MM.1S (cell line): ENCODE measurements at regions not wholly inside any gene's neighbourhood (a gene's known extent, or its start where the extent isn't known, plus 50 kb on each side); places are given as distances from the start of the nearest gene placed in this dataset.

Experiments used
- DNase-seq: peaks from one replicate; pipeline ENCODE4 v3.0.0-alpha.2; 2015
- H2AFZ ChIP-seq: fragments of 300-600 bp; sonication (generic); 2 replicates; pipeline ENCODE4 v1.6.0; 2016; ENCODE audit warnings: antibody characterized with exemption, low read length
- H3F3A ChIP-seq: fragments of 300-600 bp; sonication (generic); 2 replicates; pipeline ENCODE4 v1.6.1; 2016; ENCODE audit warnings: mild to moderate bottlenecking, antibody characterized with exemption, low read length, moderate library complexity, mixed read lengths; ENCODE audit not compliant: insufficient read depth
- H3K27ac ChIP-seq: fragments of 300-600 bp; sonication (generic); 2 replicates; pipeline ENCODE4 v1.5.1; 2016; ENCODE audit warnings: mild to moderate bottlenecking, low read length
- H3K27me3 ChIP-seq: fragments of 300-600 bp; sonication (generic); replicated peaks from 2 replicates; pipeline ENCODE4 v1.6.0; 2016; ENCODE audit warnings: low read length; ENCODE audit not compliant: insufficient read depth
- H3K36me3 ChIP-seq: fragments of 300-600 bp; sonication (generic); replicated peaks from 2 replicates; pipeline ENCODE4 v1.6.1; 2016; ENCODE audit warnings: mild to moderate bottlenecking, low read length, mixed read lengths; ENCODE audit not compliant: insufficient read depth
- H3K4me1 ChIP-seq: fragments of 300-600 bp; sonication (generic); 2 replicates; pipeline ENCODE4 v1.6.1; 2016; ENCODE audit warnings: low read length, mixed read lengths
- H3K4me2 ChIP-seq: fragments of 300-600 bp; sonication (generic); 2 replicates; pipeline ENCODE4 v1.6.0; 2016; ENCODE audit warnings: low read depth, low read length
- H3K4me3 ChIP-seq: fragments of 300-600 bp; sonication (generic); 2 replicates; pipeline ENCODE4 v1.5.1; 2016; ENCODE audit warnings: low read length, mixed read lengths
- H3K79me2 ChIP-seq: fragments of 300-600 bp; sonication (generic); 2 replicates; pipeline ENCODE4 v1.6.1; 2016; ENCODE audit warnings: mixed run types, low read length, mixed read lengths
- H3K9ac ChIP-seq: fragments of 300-600 bp; sonication (generic); 2 replicates; pipeline ENCODE4 v1.6.1; 2016; ENCODE audit warnings: low read length, mixed read lengths
- H3K9me2 ChIP-seq: fragments of 300-600 bp; sonication (generic); replicated peaks from 2 replicates; pipeline ENCODE4 v1.6.1; 2016; ENCODE audit warnings: mild to moderate bottlenecking, low read length, mixed read lengths; ENCODE audit not compliant: insufficient read depth
- H3K9me3 ChIP-seq: fragments of 300-600 bp; sonication (generic); replicated peaks from 2 replicates; pipeline ENCODE4 v1.6.1; 2016; ENCODE audit warnings: mild to moderate bottlenecking, low read length, mixed read lengths; ENCODE audit not compliant: insufficient read depth
- H4K20me1 ChIP-seq: fragments of 300-600 bp; sonication (generic); 2 replicates; pipeline ENCODE4 v1.6.1; 2016; ENCODE audit warnings: mild to moderate bottlenecking, low read length, moderate library complexity, mixed read lengths; ENCODE audit not compliant: insufficient read depth
- EZH2 ChIP-seq: fragments of 300-600 bp; sonication (generic); optimal IDR thresholded peaks from 2 replicates; pipeline ENCODE3; 2017; ENCODE audit warnings: low read depth, mild to moderate bottlenecking, antibody characterized with exemption, low read length, mixed read lengths
- EZH2phosphoT487 ChIP-seq: fragments of 300-600 bp; sonication (generic); IDR thresholded peaks from 2 replicates; pipeline ENCODE4 v1.6.1; 2018; ENCODE audit warnings: antibody characterized with exemption, low read length
- TF ChIP-seq, protein P1 (sequence below): fragments of 300-600 bp; sonication (generic); IDR thresholded peaks from 2 replicates; pipeline ENCODE4 v1.5.1; 2016; ENCODE audit warnings: antibody characterized with exemption, low read length, mixed read lengths

DNA sequence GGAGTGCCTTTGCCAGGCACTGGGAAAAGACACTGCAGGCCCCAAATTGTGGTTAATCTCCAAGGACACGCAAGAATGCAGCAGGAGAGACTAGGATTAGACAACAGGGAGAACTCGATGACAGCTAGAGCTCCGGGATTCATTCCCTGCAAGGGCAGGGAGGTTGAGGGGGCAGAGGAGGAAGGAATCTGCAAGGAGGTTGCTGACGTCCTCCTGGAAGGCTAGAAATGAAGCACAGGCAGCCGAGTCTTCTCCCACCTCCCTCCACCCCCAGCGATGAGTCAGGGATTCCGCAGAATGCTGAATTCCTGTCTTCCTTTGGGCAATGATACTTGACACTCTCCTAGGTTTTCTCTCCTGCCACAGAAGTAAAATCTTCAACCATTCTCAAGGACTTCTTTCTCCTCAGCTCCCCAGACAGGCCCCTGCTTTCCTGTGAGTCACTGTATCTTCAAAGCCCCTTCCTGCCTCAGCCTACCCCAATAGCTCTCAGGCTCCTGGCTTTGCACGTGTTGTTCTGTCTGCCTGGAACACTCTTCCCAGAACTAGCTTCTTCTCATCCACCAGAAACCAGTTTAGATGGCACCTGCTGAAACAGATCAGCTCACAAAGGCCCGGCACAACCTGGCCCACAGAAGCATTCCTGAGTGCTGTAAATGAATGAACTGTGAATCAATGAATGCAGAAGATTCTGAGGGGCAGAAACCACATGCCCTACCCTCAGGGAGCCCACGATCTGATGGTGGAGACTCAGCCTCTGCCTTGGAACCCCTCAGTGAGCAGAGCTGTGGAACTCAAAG, 85.6 kb downstream of the MRPL14 start:
- no peaks in the 10 kb centered on the region for H3F3A ChIP-seq
- TF ChIP-seq EZH2phosphoT487 (no peak), EZH2 (no peak)
- TF ChIP-seq, protein P1, sequence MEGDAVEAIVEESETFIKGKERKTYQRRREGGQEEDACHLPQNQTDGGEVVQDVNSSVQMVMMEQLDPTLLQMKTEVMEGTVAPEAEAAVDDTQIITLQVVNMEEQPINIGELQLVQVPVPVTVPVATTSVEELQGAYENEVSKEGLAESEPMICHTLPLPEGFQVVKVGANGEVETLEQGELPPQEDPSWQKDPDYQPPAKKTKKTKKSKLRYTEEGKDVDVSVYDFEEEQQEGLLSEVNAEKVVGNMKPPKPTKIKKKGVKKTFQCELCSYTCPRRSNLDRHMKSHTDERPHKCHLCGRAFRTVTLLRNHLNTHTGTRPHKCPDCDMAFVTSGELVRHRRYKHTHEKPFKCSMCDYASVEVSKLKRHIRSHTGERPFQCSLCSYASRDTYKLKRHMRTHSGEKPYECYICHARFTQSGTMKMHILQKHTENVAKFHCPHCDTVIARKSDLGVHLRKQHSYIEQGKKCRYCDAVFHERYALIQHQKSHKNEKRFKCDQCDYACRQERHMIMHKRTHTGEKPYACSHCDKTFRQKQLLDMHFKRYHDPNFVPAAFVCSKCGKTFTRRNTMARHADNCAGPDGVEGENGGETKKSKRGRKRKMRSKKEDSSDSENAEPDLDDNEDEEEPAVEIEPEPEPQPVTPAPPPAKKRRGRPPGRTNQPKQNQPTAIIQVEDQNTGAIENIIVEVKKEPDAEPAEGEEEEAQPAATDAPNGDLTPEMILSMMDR: no peak
- no peak for DNase-seq
- H3K4me1 ChIP-seq: no peaks in the 10 kb centered on the region
- no peaks in the 10 kb centered on the region for H4K20me1 ChIP-seq
- H3K9ac ChIP-seq: no peak overlapping the region
- H3K36me3 ChIP-seq: no peaks in the 10 kb centered on the region
- no peak overlapping the region for H3K27ac ChIP-seq
- H3K27me3 ChIP-seq: no peaks in the 10 kb centered on the region
- H2AFZ ChIP-seq: no peak overlapping the region
- H3K9me2 ChIP-seq: no peaks in the 10 kb centered on the region
- no peak overlapping the region for H3K4me3 ChIP-seq
- no peaks in the 10 kb centered on the region for H3K79me2 ChIP-seq
- H3K4me2 ChIP-seq: no peak overlapping the region
- no peaks in the 10 kb centered on the region for H3K9me3 ChIP-seq

DNA sequence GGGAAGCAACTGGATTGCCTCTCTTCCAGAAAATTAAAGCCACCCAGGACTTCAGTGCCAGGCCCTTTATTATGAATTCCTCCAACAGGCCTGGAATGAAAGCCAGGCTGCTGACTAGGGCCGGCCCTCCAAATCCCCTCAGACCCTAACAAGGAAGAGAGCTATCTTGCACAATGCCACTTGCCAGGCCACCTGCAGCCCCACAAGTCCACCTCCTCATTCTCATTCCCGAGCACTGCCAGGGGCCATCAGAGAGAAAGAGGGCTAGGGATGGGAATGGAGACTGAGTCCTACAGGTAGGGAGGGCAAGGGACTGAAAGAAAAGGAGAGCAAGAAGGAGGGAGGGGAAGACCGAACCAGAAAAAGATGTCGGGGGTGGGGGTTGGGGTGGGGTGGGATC, 86.5 kb downstream of the MRPL14 start:
- Histone ChIP-seq H3K36me3 (no peaks in the 10 kb centered on the region), H3K4me1 (no peaks in the 10 kb centered on the region), H3K9ac (no peak overlapping the region), H3K9me2 (no peaks in the 10 kb centered on the region), H4K20me1 (no peaks in the 10 kb centered on the region), H3K27ac (no peak overlapping the region), H3K27me3 (no peaks in the 10 kb centered on the region), H3K4me3 (no peak overlapping the region), H2AFZ (no peak overlapping the region), H3K79me2 (no peaks in the 10 kb centered on the region), H3K9me3 (no peaks in the 10 kb centered on the region), H3K4me2 (no peak overlapping the region), H3F3A (no peaks in the 10 kb centered on the region)
- no peak for DNase-seq
- TF ChIP-seq EZH2 (no peak), EZH2phosphoT487 (no peak)
- TF ChIP-seq, protein P1: no peak

DNA sequence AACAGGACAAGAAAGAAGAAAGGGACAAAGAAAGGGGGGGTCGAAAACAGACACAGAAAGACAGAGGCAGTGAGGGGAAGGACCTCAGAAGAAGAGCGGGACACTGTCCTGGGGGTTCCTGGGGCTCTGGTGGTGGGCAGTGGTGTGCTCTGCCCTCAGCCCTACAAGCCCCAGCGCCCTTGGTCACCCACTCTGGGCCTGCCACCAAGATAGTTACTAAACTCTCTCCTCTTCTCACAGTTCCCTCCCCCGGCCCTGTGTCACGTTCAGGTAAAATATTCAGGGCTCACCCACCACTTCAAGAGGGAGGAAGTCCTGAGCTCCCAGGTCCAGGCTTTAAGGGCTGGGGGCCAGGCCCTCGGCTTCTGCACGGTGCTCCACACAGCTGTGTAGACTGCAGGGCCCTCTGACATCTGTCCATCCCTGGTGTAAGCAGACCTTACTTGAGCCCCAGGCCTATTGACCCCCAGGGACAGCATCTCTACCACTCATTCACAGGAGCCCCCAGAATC, 87.4 kb downstream of the MRPL14 start:
- TF ChIP-seq EZH2phosphoT487 (no peak), EZH2 (no peak)
- TF ChIP-seq, protein P1: no peak
- no peak overlapping the region for H3K9ac ChIP-seq
- H3K4me1 ChIP-seq: no peaks in the 10 kb centered on the region
- no peaks in the 10 kb centered on the region for H3K27me3 ChIP-seq
- H3K27ac ChIP-seq: no peak overlapping the region
- no peaks in the 10 kb centered on the region for H4K20me1 ChIP-seq
- H3K4me3 ChIP-seq: no peak overlapping the region
- H2AFZ ChIP-seq: no peak overlapping the region
- H3K9me3 ChIP-seq: no peaks in the 10 kb centered on the region
- DNase-seq: no peak
- H3K79me2 ChIP-seq: no peaks in the 10 kb centered on the region
- no peaks in the 10 kb centered on the region for H3F3A ChIP-seq
- H3K4me2 ChIP-seq: no peak overlapping the region
- no peaks in the 10 kb centered on the region for H3K36me3 ChIP-seq
- no peaks in the 10 kb centered on the region for H3K9me2 ChIP-seq
